ENCODE measurements at regions not wholly inside any gene's neighbourhood (a gene's known extent, or its start where the extent isn't known, plus 50 kb on each side); places are given as distances from the start of the nearest gene placed in this dataset.
"Not testable (repeated sequence)": the region's sequence is repeated elsewhere in the genome, so short reads cannot be mapped to it uniquely, and the experiment has no call there.

DNA sequence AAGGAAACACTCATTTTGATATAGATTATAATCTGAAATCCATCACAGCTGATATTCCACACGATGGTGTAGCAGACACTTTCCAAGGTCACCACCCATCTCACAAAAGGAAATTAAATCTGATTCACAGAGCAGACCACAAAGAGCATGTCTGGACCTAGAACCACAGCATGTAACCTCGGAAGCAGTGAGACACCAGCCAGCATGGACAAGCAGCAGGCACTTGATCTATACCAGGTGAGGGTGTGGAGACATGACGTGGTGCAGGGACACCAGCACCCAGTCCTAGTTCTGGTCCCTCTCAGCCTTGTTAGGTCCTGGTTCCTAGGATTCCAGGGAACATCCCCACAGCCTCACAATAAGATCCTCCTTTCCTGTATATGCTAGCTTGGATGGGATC is 81.9 kb upstream of the FBXO28 start:
- DNase-seq (ENCODE audit: low spot score); intact Hi-C loops (cut with DNase I): not testable (repeated sequence)

DNA sequence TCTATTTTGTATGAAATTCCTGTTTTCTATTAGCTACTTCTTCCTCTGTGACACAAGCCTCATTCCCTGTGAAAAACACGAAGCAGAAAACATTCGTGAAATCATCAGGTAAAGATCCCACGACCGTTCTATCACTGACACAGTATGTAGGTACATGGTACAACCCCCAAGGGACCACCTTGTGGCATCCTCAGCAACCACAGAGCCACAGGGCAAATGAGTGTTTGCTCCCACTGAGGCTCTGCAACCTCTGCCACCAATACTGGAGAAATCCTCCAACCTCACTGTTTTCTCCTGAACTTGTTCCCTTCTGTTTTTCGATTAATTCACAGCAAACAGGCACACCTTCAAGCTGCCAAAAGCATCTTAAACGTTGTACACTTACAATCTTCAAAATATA is 83.7 kb upstream of the FBXO28 start:
- intact Hi-C loops (cut with DNase I), result not testable (repeated sequence)

DNA sequence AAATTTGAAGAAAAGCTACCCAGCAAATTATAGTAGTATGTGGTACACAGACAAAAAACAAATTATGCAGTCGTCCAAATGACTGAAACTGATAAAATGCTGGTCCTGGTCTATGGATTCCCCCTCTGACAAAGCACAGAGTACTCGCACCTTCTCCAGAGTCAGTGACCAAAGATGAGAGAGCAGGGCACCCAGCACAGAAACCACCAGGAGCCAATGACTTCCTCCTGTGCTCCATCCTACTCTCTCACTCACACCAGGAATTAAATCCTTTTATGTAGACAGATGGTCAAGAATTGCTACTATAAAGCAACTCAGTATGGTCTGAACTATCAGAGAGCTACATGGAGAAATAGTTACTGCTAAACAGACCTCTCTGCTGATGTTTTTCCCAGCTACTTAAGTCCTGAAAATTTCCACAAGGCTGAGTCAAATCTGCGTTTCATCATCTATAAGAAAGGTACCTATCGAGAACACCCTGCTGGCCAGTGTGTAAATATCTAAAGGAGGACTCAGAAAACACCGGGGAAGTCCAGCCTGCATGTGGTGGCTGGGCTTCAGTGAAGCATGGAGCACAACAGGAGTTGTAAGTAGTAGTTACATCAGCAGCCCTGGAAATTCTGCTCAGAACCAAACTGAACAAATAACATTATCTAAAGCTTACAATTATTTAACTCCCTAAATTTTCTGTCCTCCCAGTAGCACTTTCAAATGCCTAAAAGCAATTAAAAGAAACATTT is 84.5 kb upstream of the FBXO28 start:
- DNase-seq (ENCODE audit: low spot score); intact Hi-C loops (cut with DNase I): not testable (repeated sequence)

More for the DNA sequence above, 83.7 kb upstream of the FBXO28 start:
- not testable (repeated sequence) for DNase-seq (ENCODE audit: low spot score)

DNA sequence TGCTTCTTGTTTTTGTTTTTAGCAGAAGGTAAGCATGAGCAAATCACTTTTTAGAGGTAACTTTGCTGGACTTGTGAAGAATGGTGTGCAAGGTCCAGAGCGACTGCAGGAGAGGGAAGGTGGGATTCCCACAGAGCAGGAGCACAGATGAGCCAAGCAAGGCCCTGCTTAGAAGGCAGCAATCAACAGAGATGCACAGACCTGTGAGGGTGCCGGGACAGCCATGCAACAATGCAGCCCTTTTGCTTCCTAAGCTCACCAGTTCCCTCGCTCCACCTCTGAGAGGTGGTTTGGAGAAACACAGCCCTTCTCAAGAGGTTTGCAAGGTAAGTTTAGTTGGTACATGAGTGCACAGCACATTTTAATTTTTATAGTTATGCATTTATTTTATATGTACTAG is 85.1 kb upstream of the FBXO28 start:
- intact Hi-C loops (cut with DNase I); DNase-seq (ENCODE audit: low spot score): not testable (repeated sequence)

DNA sequence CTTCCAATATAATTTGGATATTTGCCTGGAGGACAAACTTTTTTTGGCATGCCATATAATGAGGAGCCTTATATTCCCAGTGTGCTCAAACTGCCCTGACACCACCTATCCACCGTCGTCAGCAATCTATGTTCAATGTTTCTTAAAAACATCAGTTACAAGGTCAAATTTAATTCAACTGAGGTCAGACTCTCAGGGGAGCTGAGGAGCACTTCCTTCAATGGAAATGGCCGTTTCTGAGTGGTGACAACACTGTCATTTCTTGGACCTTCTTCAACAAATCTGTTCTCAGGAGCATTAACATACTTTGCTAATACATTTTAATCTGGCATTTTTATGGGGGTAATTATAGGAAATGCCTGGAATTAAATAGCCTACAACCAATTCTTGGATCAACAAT is 90.8 kb upstream of the FBXO28 start:
- intact Hi-C loops (cut with DNase I); DNase-seq (ENCODE audit: low spot score): not testable (repeated sequence)

DNA sequence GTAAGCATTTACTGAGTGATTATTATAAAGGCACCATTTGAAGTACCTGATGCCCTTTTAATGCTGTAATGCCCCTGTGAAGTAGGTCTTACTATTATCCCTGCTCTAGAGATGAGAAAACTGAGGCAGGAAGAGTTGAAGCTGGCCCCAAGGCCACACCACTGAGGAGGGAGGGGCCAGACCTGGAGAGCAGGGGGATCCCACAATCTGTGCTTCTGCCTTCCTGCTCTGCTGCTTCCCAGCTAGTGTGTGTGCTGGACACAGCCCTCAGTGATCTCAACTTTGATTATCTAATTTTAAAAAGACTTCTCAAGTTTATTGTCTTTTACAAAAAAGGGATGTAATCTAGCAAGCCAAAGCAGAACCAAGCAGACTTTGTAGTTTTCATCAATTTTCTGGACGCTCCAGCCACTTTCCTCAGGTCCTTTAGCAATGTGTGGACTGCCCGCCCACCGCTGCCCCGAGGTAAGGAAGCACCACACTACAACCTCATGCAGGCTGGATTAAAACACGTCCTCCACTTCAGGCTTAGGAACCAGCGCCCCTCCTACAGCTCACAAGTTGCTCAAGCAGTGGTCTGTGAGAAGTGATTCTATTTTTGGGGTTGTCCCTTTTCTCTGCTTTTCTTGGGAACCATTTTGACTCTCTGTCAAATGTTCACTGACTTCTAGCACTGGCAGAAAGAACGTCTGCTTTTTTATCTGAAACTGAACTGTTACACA is 91.5 kb upstream of the FBXO28 start:
- intact Hi-C loops (cut with DNase I); DNase-seq (ENCODE audit: low spot score): not testable (repeated sequence)

DNA sequence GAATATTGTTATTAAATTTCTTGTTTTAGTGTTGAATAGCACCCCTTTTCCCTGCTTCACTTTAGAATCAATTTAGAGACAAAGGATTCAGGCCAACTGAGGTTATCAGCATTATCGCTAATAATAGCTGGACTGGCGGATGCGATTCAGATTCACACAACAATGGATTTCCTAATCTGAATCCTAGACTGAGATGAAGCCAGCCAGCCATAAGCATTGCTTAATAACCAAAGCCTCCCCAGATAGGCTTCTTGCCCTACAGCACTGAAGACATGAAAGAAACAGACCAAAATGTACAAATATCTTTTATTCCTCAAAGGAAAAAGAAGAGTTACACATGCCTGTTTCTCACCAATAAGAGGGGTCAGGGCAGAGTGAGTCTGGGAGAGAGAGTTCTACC is 94.0 kb upstream of the FBXO28 start:
- intact Hi-C loops (cut with DNase I); DNase-seq (ENCODE audit: low spot score): not testable (repeated sequence)

DNA sequence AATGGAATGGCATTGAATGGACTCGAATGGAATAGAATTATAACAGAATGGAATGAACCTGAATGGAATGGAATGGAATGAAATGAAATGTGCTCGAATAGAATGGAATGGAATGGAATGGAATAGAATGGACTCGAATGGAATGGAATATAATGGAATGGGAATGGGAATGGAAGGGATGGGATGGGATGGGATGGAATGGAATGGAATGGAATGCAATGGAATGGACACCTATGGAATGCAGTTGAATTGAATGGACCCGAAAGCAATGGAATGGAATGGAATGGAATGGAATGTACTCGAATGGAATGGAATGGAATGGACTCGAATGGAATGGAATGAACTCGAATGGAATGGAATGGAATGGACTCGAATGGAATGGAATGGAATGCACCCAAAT is 98.1 kb upstream of the FBXO28 start:
- DNase-seq (ENCODE audit: low spot score); intact Hi-C loops (cut with DNase I): not testable (repeated sequence)

DNA sequence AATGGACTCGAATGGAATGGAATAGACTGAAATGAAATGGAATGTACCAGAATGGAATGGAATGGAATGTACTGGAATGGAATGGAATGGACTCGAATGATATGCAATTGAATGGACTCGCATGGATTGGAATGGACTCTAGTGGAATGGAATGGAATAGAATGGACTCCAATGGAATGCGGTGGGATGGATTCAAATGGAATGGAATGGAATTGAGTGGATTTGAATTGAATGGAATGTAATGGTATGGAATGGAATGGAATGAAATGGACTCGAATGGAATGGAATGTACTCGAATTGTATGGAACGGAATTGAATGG is 99.6 kb upstream of the FBXO28 start:
- intact Hi-C loops (cut with DNase I), result no loop called here
- DNase-seq (ENCODE audit: low spot score), result no peak

DNA sequence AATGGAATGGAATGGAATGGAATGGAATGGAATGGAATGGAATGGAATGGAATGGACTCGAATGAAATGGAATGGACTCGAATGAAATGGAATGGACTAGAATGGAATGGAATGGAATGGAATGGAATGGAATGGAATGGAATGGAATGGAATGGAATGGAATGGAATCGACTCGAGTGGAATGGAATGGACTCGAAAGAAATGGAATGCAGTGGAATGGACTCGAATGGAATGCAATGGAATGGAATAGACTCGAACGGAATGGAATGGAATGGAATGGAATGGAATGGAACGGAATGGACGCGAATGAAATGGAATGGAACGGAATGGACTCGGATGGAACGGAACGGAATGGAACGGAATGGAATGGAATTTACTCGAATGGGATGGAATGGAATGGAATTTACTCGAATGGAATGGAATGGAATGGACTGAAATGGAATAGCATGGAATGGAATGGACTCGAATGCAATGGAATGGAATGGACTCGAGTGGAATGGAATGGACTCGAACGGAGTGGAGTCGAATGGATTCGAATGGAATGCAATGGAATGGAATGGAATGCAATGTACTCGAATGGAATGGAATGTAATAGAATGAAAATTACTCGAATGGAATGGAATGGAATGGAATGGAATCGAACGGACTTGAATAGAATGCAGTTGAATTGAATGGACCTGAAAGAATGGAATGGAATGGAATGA is 100.1 kb upstream of the FBXO28 start:
- DNase-seq (ENCODE audit: low spot score); intact Hi-C loops (cut with DNase I): not testable (repeated sequence)

DNA sequence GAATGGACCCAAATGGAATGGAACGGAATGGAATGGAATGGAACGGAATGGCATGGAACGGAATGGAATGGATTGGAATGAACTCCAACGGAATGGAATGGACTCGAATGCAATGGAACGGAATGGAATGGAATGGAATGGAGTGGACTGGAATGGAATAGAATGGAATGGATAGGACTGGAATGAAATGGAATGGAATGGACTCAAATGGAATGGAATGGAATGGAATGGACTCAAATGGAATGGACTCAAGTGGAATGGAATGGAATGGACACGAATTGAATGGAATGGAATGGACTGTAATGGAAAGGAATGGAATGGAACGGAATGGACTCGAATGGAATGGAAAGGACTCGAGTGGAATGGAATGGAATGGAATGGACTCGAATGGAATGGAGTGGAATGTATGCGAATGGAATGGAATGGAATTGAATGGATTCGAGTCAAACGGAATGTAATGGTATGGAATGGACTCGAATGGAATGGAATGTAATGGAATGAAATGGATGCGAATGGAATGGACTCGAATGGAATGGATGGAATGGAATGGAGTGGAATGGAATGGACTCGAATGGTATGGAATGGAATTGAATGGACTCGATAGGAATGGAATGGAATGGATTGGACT is 101.0 kb upstream of the FBXO28 start:
- intact Hi-C loops (cut with DNase I); DNase-seq (ENCODE audit: low spot score): not testable (repeated sequence)

DNA sequence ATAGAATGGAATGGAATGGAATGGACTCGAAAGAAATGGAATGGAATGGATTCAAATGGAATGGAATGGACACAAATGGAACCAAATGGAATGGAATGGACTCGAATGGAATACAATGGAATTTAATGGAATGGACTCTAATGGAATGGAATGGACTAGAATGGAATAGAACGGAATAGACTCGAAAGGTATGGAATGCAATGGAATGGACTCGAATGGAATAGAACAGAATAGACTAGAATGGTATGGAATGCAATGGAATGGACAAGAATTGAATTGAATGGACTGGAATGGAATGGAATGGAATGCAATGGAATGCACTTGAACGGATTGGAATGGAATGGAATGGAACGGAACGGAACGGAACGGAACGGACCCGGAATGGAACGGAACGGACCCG is 101.7 kb upstream of the FBXO28 start:
- DNase-seq (ENCODE audit: low spot score); intact Hi-C loops (cut with DNase I): not testable (repeated sequence)

DNA sequence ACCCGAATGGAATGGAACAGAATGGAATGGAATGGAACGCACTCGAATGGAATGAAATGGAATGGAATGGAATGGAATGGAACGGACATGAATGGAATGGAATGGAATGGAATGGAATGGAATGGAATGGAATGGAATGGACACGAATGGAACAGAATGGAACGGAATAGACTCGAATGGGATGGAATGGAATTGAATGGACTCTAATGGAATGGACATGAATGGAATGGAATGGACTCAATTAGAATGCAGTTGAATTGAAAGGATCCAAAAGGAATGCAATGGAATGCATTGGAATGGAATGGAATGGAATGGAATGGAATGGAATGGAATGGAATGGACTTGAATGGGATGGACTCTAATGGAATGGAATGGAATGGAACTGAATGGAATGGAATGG is 102.2 kb upstream of the FBXO28 start:
- intact Hi-C loops (cut with DNase I); DNase-seq (ENCODE audit: low spot score): not testable (repeated sequence)

DNA sequence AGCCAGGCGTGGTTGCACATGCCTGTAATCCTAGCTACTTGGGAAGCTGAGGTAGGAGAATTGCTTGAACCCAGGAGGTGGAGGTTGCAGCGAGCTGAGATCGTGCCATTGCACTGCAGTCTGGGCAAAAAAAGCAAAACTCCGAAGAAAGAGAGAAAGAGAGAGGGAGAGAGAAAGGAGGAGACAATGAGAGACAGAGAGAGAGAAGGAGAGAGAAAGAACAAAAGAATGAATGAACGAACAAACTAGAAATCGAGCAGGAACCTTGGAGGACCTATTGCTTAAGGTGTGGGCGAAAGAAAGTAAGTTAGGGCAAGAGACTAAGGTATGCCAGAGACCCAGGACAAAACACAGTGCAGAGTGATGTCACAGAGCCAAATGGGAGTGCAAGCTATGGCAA is 102.8 kb upstream of the FBXO28 start:
- DNase-seq (ENCODE audit: low spot score); intact Hi-C loops (cut with DNase I): not testable (repeated sequence)

DNA sequence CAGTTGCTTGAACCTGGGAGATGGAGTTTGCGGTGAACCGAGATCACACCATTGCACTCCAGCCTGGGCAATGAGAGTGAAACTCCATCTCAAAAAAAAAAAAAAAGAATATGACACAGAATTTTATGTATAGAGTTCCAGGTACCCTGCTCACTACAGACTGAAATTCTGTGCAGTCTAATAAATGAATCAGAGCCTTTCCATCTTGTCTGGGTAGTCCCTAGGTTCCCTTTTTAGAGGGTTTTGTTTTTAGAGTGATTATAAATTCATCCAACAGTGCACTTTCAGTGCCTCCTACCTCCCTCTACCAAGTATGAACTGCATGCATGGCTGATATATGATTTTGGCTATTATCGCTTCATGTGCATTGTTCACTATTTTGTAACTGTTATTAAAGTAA is 107.9 kb upstream of the FBXO28 start:
- DNase-seq (ENCODE audit: low spot score); intact Hi-C loops (cut with DNase I): not testable (repeated sequence)

DNA sequence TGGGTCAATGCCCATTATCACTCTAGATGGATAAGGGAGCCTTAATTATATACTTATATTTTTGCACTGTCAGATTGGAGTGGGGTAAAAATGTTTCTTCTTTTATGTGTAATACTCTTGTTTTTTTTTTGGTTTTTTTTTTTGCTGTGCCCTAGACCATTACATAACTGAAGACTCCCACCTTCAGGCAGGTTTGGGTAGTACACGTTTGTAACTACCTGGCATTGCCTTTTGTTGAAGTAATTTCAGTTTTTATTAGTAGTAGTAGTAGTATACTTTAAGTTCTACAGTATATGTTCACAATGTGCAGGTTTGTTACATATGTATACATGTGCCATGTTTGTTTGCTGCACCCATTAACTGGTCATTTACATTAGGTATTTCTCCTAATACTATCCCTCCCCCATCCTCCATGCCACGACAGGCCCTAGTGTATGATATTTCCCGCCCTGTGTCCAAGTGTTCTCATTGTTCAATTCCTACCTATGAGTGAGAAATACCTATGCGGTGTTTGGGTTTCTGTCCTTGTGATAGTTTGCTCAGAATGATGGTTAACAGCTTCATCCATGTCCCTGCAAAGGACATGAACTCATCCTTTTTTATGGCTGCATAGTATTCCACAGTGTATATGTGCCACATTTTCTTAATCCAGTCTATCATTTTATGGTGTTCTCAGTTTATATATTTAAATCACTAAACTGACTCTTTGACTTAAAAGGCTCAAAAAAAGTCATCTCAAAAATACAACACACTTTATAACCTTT is 109.2 kb upstream of the FBXO28 start:
- DNase-seq (ENCODE audit: low spot score); intact Hi-C loops (cut with DNase I): not testable (repeated sequence)

DNA sequence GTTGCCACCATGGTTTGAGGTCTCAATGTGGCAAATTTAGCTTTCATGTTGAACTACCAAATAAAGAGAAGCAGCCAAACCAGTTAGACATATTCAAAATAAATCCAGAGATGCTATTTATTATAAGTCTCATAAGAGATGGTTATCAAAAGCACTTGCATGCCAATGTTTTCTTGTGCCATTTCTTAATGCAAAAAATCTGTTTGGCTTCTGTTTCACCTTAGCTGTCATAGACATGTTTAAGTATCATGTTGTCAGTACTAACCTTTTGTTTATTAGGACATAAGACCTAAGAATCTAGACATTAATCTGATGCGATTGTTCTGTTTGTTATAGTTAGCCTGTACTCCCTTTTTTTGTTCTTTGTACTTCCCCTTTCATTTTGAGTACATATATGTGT is 110.0 kb upstream of the FBXO28 start:
- intact Hi-C loops (cut with DNase I); DNase-seq (ENCODE audit: low spot score): not testable (repeated sequence)

DNA sequence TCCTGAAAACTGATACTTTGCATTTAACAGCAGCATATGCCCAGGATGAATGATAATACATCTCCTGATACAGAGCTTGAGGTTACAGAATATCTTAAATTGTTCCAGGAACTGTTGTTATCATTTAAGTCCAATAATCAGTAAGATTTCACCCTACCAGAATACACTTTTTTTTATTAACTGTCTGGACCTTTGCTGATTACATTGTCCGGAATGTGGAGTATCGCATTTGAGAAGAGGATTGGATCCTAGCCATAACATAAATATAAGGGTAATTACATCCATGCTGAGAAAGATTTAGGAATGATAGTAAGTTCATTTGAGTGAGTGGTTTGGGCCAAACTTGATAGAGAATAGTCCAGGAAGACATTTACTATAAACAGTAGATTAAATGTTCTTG is 112.2 kb upstream of the FBXO28 start:
- DNase-seq (ENCODE audit: low spot score); intact Hi-C loops (cut with DNase I): not testable (repeated sequence)

DNA sequence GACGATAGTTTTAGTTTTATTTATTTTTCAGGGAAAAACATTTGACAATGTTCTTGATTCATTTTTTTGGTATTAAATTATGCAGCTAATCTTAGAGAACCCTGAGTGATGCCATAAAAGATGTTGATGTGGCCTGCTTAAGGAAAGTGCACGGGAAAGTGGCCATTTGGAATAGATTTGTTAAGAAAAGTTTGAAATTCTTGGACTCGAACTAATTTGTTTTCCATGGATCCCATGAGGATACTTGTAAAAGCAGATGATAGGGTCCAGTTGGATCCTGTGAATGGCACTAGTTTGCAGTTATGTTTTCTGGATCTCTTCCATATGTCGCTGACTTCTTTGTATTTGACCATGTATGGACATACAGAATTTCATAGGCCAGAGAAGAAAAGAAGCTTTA is 114.2 kb upstream of the FBXO28 start:
- intact Hi-C loops (cut with DNase I); DNase-seq (ENCODE audit: low spot score): not testable (repeated sequence)

Measured in posterior vena cava (tissue), 2 donors.